ENCODE measurements at regions not wholly inside any gene's neighbourhood (a gene's known extent, or its start where the extent isn't known, plus 50 kb on each side); places are given as distances from the start of the nearest gene placed in this dataset.

GRCh38 chr16:76190057-76190456 is 87.1 kb upstream of the CNTNAP4 start:
- no peak for DNase-seq

DNA sequence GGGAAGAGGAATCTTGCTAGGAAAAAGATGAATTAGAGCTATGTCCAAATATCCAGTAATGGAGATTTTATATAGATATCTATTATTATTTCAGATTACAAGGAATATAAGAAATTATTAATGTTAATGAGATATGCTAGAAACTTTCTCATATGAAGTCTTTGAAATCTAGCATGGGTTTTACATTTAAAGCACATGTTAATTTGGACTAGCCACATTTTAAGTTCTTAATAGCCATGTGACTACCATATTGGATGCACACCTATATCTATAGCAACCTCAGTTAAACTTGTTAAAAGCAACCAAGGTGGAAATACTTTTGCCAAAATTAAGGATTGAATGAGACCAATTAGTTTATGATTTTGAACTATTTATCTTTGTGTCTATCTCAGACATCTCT is 86.7 kb upstream of the CNTNAP4 start:
- no peak for DNase-seq

GRCh38 chr16:76193906-76194615 is 83.1 kb upstream of the CNTNAP4 start:
- no peak for DNase-seq

DNA sequence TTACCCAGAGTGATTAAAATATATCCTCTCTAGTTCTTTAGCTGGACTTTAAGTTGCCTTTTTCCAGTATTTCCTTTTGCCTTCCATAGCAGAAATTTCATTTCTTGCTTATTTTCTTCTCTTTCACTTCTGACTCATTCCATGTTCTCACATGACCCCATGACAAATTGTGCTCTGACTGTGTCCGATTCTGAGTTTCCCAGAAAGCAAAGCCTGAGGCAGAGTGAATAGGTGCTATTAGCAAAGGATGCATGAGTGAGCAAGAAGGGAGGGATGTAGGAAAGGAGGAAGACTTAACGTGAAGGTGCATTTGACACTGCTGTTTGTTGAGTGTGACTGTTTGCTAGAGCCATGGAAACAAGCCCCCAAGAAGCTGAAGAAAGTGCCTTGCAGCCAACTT is 82.6 kb upstream of the CNTNAP4 start:
- DNase-seq, result no peak

DNA sequence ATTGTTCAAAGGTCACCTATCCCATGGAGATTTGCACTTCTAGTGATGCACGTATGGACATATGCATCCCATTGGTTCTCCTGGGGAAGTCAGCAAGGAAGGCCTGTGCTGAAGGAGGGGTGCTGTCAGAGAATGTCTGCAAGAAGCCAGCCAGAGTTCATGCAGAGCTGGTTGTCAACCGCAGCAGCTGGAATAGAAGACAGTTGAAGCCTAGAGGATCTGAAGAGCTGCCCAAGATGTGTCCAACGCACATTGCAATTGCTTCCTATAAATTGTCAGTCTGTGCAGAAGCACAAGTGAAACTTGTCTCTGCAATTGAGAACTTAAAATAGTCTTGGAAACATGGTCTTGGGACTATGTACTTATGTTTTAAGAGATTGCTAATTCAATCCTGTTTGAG is 82.1 kb upstream of the CNTNAP4 start:
- DNase-seq, result no peak

GRCh38 chr16:76195648-76196047 is 81.6 kb upstream of the CNTNAP4 start:
- DNase-seq, result no peak

GRCh38 chr16:76197900-76198299 is 79.3 kb upstream of the CNTNAP4 start:
- no peak for DNase-seq

DNA sequence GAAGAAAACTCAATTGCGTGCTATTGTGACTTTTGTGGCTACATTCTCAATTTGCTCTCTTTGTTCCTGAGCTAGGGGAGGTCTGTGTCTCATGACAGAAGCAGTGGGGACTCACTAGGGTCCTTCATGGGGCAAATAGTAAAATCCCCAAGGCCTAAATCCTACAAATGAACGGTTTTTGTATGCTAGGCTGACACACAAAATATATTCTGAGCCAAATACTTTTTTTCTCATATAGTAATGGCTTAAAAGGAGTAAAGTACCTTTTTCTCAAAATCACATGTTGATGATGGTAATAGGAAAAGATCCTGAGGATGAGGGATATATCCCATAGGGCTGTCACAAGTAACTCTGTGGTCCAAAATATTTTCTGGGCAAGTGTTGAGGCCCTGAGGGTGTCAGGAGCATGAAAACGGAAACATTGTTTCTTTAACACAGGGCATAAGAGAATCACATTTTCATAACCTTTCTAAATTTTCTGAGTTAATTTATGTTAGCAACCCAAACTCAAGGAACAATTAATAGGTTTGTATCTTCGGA is 77.5 kb upstream of the CNTNAP4 start:
- no peak for DNase-seq

DNA sequence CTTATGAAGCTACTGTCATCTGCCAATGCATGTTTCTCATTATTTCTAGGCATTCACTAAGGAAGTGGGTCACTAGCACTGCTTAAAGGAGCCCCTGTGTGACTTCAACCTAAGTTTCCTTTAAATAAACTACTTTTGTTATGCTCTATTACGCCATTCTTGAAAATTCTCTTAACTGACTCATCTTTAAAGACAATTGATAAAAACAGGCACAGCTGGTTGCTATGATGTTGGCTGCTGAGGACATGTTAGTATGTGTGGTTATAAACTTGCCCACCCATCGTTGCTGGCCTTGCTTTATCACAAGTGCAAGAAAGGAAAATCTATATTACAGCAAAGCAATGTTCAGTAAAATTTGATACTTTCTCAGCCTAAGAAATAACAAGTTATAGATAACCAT is 75.8 kb upstream of the CNTNAP4 start:
- DNase-seq, result no peak

GRCh38 chr16:76204249-76204648 is 73.0 kb upstream of the CNTNAP4 start:
- DNase-seq, result no peak

DNA sequence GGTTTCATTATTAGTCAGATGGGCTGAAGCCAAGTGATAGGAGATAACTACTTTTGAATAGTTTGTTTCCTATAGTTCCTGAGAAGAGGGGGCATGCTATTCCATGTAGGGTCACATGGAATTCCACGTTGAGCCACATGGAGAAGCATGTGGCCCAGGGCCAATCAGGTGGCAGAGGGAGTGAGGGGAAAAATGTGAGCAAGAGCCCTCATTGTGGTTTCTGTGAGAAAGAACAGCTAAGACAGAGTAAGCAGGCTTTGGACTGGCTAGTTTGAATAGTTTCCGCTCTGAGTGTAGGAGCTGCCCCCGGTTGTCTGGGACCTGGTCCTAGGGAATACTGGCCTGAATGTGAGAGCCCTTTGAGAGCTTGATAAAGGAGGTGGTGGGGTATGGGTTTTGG is 69.9 kb upstream of the CNTNAP4 start:
- no peak for DNase-seq

- DNase-seq, result no peak
These were observed 67.0 kb upstream of the CNTNAP4 start for GRCh38 chr16:76210157-76210556.

DNA sequence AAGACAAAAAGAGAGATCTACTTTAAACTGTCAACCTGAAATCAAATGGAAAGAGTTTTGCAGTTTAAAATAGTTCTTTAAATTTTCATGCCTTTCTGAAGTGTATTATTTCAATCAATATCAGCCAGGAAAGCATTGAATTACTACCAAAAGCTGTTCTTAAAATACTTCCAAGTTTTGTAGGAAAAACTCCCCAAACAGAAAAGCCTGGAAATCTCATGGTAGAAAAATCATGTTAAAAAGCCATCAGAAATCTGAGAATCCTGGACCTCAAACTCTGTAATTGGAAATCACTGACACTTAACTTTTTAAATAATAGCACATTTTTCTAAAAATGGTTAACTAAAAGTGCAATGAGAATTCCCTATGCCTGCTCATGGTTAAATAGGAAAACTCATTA is 63.3 kb upstream of the CNTNAP4 start:
- DNase-seq, result no peak

DNA sequence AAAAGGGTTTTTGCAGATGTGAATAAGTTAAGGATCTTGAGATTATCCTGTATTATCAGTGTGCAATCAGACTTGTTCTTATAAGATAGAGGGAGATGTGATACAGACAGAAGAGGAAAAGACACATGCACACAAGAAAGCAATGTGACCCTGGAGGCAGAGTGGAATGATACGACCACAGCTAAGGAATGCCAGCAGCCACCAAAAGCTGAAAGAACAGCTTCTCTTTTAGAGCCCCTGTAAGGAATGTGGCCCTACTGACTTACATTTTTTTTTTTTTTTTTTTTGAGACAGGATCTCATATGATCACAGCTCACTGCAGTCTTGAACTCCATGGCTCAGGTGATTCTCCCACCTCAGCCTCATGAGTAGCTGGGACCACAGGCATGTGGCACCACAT is 62.3 kb upstream of the CNTNAP4 start:
- no peak for DNase-seq

DNA sequence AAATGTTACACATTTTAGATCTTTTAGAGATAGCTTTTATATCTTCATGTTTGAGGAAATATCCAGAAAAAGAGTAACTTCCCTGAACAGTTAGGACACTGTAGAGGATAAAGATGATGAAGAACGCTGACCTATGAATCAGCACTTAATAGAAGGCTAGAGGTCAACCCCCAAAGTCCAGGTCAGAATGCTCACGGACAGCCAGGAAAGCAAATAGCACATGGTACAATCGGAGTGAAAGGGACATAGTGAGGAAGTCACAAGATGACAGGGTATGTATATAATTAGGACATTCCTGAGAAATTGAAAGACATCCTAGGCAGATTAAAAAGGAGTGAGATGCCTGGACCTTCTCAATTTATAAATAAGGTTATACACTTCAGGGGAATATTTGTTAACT is 55.1 kb upstream of the CNTNAP4 start:
- DNase-seq, result no peak

DNA sequence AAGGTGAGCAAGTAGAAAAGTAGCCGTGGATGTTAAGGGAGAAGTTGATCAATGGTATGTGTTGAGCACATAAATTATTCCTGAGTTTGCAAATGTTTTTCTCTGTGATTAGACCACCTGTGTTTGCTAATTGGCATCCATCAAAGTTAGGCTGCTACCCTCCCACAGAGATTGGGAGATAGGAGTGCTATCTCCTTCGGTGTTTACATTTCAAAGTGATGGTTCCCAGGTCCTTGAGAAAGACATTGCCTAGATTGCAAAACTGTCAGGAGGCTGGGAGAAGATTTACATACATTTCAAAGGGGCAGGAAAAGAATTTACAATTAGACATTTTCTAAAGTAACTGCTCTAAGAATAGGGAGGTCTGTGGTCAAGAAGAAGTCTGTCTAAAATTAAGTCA is 54.3 kb upstream of the CNTNAP4 start:
- DNase-seq, result no peak

DNA sequence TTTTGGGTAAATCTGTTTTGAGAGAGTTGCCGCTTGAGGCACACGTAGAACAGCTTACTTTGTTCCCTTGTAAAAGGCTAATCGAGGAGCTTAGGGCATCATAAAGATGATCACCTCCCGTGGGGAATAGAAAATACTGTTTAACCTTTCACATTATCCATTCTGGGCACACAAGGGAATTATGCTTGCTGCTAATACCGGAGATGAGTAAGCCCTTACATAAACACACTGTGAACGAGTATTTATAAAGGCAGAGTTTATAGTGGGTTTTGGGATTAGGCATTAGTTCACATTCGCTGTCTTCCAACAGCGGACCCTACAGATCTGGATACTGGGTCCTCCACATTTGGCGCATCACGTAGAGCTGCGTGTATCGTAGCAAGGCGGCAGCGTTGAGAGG is 51.2 kb upstream of the CNTNAP4 start:
- DNase-seq, result no peak

- DNase-seq, result no peak
These were observed 50.7 kb upstream of the CNTNAP4 start for GRCh38 chr16:76226481-76226880.

Data from dermis blood vessel endothelial cell (primary cell).